ENCODE measurements at regions not wholly inside any gene's neighbourhood (a gene's known extent, or its start where the extent isn't known, plus 50 kb on each side); places are given as distances from the start of the nearest gene placed in this dataset.

- no peak for TF ChIP-seq REST (IDR thresholded peaks at IDR 0.05; ENCODE audit: low read depth)
- TF ChIP-seq FOXM1 (IDR thresholded peaks at IDR 0.05; ENCODE audit: borderline replicate concordance, low read depth): no peak
- TF ChIP-seq MAX (IDR thresholded peaks at IDR 0.05): no peak
- TF ChIP-seq RAD21 (IDR thresholded peaks at IDR 0.05; ENCODE audit: low read depth): no peak
- TF ChIP-seq YY1 (IDR thresholded peaks at IDR 0.05; ENCODE audit: low read depth): no peak
- no peak for TF ChIP-seq EP300 (IDR thresholded peaks at IDR 0.05; ENCODE audit: borderline replicate concordance)
- no peak for TF ChIP-seq EGR1 (IDR thresholded peaks at IDR 0.05)
- no peak for TF ChIP-seq TCF12 (IDR thresholded peaks at IDR 0.05; ENCODE audit: low read depth)
- no peak for TF ChIP-seq TEAD4 (IDR thresholded peaks at IDR 0.05)
- no peak for TF ChIP-seq USF1 (IDR thresholded peaks at IDR 0.05)
- TF ChIP-seq TAF1 (IDR thresholded peaks at IDR 0.05; ENCODE audit: low read depth): no peak
- TF ChIP-seq CREB1 (IDR thresholded peaks at IDR 0.05; ENCODE audit: low read depth): no peak
These were observed 190.4 kb upstream of the DTNBP1 start for GRCh38 chr6:15853259-15853658.
